ENCODE measurements at regions not wholly inside any gene's neighbourhood (a gene's known extent, or its start where the extent isn't known, plus 50 kb on each side); places are given as distances from the start of the nearest gene placed in this dataset.
"Not testable (repeated sequence)": the region's sequence is repeated elsewhere in the genome, so short reads cannot be mapped to it uniquely, and the experiment has no call there.

DNA sequence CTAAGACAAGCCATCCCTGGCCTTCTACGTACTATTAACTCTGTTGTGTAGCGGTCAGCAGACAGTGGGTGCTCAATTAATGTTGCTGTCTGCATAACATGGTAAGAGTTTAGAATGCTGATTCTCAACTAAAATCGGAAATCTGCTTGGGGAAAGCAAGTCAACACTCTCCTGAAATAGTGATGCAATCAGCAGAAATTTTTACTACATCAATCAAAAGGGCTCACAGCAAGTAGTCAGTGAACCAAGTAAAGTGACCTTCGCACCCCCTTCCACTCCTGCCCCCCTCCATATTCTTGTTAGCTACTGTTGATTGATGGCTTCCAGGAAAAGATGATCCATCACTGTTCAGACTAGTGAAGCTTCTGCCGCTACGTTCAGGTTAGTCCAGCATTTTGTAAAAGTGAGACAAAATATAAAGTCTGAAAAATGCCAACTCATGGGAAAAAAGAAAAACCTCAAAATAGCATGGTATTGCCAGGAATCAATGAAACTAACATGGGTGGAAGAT lies 247.9 kb downstream of the HNRNPD start:
- H3K27ac ChIP-seq (ENCODE audit: low read depth, low read length, severe bottlenecking), result no peak overlapping the region
- H3K4me1 ChIP-seq (ENCODE audit: control insufficient read depth, insufficient read depth, low read length, poor library complexity, severe bottlenecking), result no peaks in the 10 kb centered on the region
- WGBS, 2 experiments (ENCODE audit: insufficient coverage in 2 of 2), result 91 to 94% methylated on average over 2 to 5 of the region's 6 CpGs
- H3K4me3 ChIP-seq (ENCODE audit: extremely low read depth, insufficient read depth, low read length, poor library complexity, severe bottlenecking), result no peak overlapping the region
- no peaks in the 10 kb centered on the region for H3K36me3 ChIP-seq (ENCODE audit: control insufficient read depth, insufficient read depth, low read length)
- H3K9me3 ChIP-seq (ENCODE audit: control insufficient read depth, low read length), result no peaks in the 10 kb centered on the region

DNA sequence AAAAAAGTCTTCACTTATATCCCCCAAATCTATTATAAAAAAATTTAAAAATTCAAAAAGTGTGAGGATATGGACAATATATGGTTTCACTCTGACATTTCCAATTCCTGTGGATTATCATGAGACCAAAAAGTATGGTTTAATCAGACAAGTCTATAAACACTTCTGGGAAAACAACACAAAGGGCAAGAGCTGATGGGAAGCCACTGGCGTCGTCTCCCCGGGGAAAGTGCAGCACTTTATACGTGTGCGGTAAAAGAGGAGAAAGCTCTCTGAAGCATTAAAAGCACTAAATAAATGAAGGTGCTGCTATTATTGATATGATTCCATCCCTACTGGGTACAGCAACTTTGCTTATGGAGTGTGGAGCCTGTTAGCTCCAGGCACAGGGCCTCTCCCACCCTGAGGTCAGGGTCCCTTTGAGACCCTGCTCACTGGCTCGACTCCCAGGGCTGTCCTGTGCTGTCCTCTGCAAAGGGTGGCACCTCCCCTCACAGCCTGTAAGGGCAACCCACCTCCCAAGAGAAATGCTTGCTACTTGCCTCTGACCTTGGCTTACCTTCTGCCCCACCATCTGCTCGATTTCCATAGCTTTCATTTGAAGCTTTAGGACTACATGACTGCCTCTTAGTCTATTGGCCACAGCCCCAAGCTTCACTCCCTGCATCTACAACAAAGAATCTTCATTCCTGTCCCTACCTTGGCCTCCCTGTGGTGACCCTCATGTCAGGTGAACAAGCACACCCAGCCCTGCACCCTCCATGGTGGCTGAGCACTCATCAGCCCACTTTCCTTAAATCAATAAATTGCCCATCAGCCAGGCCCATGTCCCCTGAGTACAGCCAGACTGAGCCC lies 248.6 kb downstream of the HNRNPD start:
- no peaks in the 10 kb centered on the region for H3K9me3 ChIP-seq (ENCODE audit: control insufficient read depth, low read length)
- no peaks in the 10 kb centered on the region for H3K4me1 ChIP-seq (ENCODE audit: control insufficient read depth, insufficient read depth, low read length, poor library complexity, severe bottlenecking)
- 94 to 95% methylated on average over 6 to 7 of the region's 7 CpGs for WGBS, 2 experiments (ENCODE audit: insufficient coverage in 2 of 2)
- H3K4me3 ChIP-seq (ENCODE audit: extremely low read depth, insufficient read depth, low read length, poor library complexity, severe bottlenecking), result no peak overlapping the region
- no peak overlapping the region for H3K27ac ChIP-seq (ENCODE audit: low read depth, low read length, severe bottlenecking)
- H3K36me3 ChIP-seq (ENCODE audit: control insufficient read depth, insufficient read depth, low read length), result no peaks in the 10 kb centered on the region

DNA sequence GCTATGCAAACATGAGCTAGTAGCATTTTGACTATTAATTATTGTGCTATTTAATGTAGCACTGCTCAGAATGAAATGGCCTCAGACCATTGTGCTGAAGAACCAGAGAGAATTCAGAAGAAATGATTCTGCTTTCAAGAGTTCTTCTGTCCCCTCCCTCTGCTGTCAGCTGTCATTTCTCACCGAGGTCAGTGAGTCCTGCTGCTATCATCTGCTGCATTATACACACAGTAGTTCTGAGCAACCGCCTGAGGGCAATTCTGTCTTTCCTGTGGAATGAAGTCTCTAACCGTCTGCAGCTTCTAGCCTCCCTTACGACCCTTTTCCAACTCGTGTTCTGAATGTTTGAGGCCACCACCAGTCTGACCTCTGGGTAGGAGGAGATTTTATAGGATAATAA lies 249.4 kb downstream of the HNRNPD start:
- WGBS, 2 experiments (ENCODE audit: insufficient coverage in 2 of 2), result 83 to 94% methylated on average over 2 of the region's 5 CpGs

DNA sequence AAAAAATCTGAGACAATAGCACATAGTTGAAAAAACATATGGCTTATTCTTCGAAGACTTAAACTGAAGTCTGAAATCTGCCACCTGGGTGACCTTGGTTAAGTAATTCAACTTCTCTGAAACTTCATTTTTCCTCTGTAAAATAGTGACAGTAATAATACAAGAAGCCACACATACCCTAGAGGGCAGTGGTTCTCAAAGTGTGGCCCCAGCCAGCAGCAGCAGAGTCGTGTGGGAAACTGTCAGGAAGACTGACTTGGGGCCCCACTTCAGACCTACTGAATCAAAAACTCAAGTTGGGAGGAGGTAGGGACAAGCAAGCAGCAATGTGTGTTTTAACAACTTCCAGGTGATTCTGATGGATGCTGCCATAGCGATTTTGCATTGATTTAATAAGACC lies 249.9 kb downstream of the HNRNPD start:
- H3K9me3 ChIP-seq (ENCODE audit: control insufficient read depth, low read length), result no peaks in the 10 kb centered on the region
- H3K4me1 ChIP-seq (ENCODE audit: control insufficient read depth, insufficient read depth, low read length, poor library complexity, severe bottlenecking), result no peaks in the 10 kb centered on the region
- no peak overlapping the region for H3K4me3 ChIP-seq (ENCODE audit: extremely low read depth, insufficient read depth, low read length, poor library complexity, severe bottlenecking)
- no peaks in the 10 kb centered on the region for H3K36me3 ChIP-seq (ENCODE audit: control insufficient read depth, insufficient read depth, low read length)
- 14 to 40% methylated on average over 1 of the region's 3 CpGs for WGBS, 2 experiments (ENCODE audit: insufficient coverage in 2 of 2)
- H3K27ac ChIP-seq (ENCODE audit: low read depth, low read length, severe bottlenecking), result no peak overlapping the region

More for the DNA sequence above, 249.4 kb downstream of the HNRNPD start:
- Histone ChIP-seq H3K36me3 (ENCODE audit: control insufficient read depth, insufficient read depth, low read length) (no peaks in the 10 kb centered on the region), H3K27ac (ENCODE audit: low read depth, low read length, severe bottlenecking) (no peak overlapping the region), H3K9me3 (ENCODE audit: control insufficient read depth, low read length) (no peaks in the 10 kb centered on the region), H3K4me3 (ENCODE audit: extremely low read depth, insufficient read depth, low read length, poor library complexity, severe bottlenecking) (no peak overlapping the region), H3K4me1 (ENCODE audit: control insufficient read depth, insufficient read depth, low read length, poor library complexity, severe bottlenecking) (no peaks in the 10 kb centered on the region)

DNA sequence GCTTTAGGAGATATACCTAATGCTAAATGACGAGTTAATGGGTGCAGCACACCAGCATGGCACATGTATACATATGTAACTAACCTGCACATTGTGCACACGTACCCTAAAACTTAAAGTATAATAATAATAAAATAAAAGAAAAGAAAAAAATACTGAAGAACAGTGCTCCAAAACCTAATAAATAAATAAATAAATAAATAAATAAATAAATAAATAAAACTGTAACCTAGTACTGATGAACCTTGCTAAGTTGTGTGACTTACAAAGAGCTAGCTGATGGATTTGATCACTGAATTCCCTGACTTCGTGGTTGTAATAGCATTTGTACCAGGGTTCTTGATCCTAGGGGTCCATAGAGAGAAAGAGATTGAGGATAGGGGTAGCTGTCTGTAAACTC lies 258.6 kb downstream of the HNRNPD start:
- not testable (repeated sequence) for H3K4me1 ChIP-seq (ENCODE audit: control insufficient read depth, insufficient read depth, low read length, poor library complexity, severe bottlenecking); H3K36me3 ChIP-seq (ENCODE audit: control insufficient read depth, insufficient read depth, low read length)
- WGBS, 2 experiments (ENCODE audit: insufficient coverage in 2 of 2), result 80 to 90% methylated on average over 1 of the region's 3 CpGs

DNA sequence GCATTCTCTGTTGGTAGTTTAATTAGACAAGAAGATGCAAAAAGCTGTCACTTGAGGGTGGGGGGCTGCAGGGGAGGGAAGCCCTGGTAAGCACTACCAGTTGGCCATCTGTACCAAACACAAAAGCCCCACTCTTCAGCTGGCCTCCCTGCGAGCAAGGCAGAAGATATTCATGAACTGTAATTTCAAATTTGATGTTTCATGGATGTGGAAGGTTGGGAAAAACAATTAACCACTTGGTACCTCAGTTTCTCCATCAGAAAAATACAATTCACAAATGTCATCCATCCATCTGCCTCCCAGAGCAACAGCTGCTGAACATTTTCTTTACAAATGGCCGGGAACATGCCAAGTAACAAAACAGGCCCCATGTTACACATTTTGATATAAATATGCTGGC lies 265.3 kb downstream of the HNRNPD start:
- Histone ChIP-seq H3K27ac (ENCODE audit: low read depth, low read length, severe bottlenecking) (no peak overlapping the region), H3K9me3 (ENCODE audit: control insufficient read depth, low read length) (no peaks in the 10 kb centered on the region), H3K4me3 (ENCODE audit: extremely low read depth, insufficient read depth, low read length, poor library complexity, severe bottlenecking) (no peak overlapping the region), H3K4me1 (ENCODE audit: control insufficient read depth, insufficient read depth, low read length, poor library complexity, severe bottlenecking) (no peaks in the 10 kb centered on the region), H3K36me3 (ENCODE audit: control insufficient read depth, insufficient read depth, low read length) (no peaks in the 10 kb centered on the region)
- no CpG with 5 or more reads among the region's 2 CpGs for WGBS, 2 experiments (ENCODE audit: insufficient coverage in 2 of 2)

More for the DNA sequence above, 258.6 kb downstream of the HNRNPD start:
- not testable (repeated sequence) for H3K4me3 ChIP-seq (ENCODE audit: extremely low read depth, insufficient read depth, low read length, poor library complexity, severe bottlenecking); H3K27ac ChIP-seq (ENCODE audit: low read depth, low read length, severe bottlenecking); H3K9me3 ChIP-seq (ENCODE audit: control insufficient read depth, low read length)

DNA sequence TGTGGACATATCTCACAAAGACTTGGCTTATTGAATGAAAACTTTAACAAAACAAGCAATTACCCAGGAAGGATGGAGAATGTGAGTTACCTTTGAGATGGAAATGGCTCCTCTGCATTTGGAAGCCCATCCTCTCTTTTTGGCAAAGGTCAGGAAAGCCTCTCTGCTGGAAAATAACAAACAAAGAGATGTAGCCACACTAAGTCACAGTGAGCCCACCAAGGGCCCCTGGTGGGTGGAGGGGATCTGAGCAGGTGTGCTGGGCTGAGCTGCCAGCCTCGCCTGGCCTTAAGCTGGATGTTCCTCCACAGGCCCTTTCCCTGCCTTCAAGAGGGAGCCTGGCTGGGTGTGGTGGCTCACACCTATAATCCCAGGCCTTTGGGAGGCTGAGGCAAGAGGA lies 269.2 kb downstream of the HNRNPD start:
- Histone ChIP-seq H3K27ac (ENCODE audit: low read depth, low read length, severe bottlenecking) (no peak overlapping the region), H3K9me3 (ENCODE audit: control insufficient read depth, low read length) (no peaks in the 10 kb centered on the region), H3K36me3 (ENCODE audit: control insufficient read depth, insufficient read depth, low read length) (no peaks in the 10 kb centered on the region), H3K4me3 (ENCODE audit: extremely low read depth, insufficient read depth, low read length, poor library complexity, severe bottlenecking) (no peak overlapping the region), H3K4me1 (ENCODE audit: control insufficient read depth, insufficient read depth, low read length, poor library complexity, severe bottlenecking) (no peaks in the 10 kb centered on the region)
- WGBS, 2 experiments (ENCODE audit: insufficient coverage in 2 of 2), result 80% methylated on average over 1 of the region's 1 CpG; no CpG with 5 or more reads in 1 of the 2 experiments

DNA sequence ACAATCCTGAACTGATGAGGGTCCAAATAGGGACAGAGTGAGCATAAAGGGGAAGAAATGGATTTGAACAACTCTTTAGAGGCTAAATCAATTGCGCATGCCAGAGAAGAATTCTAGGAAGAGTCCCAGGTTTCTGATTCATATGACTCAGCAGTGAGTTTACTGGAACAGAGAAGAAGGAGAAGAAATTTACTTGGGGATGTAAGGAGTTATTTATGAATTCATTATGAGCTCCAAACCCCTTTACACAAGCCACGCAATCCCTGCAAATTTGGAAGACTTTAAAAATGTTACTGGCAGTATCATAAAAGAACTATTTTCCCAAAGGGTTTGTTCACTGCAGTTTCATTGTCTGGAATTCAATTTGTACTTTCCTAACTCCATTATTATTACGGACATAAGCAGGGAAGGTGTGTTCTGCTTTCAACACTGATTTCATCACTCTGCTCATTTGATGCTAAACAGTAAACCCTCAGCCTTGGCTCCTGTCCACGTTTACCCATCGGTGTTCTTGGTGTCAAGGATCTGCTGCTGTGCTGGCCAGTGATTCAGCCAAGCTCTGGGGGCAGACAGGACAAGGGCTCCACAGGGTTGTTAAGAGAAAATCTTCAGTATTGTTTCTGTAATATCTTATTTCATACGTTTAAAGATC lies 273.7 kb downstream of the HNRNPD start:
- Histone ChIP-seq H3K36me3 (ENCODE audit: control insufficient read depth, insufficient read depth, low read length) (no peaks in the 10 kb centered on the region), H3K9me3 (ENCODE audit: control insufficient read depth, low read length) (no peaks in the 10 kb centered on the region), H3K27ac (ENCODE audit: low read depth, low read length, severe bottlenecking) (no peak overlapping the region), H3K4me3 (ENCODE audit: extremely low read depth, insufficient read depth, low read length, poor library complexity, severe bottlenecking) (no peak overlapping the region), H3K4me1 (ENCODE audit: control insufficient read depth, insufficient read depth, low read length, poor library complexity, severe bottlenecking) (peaks cover 5% of the 10 kb centered on the region)
- WGBS, 2 experiments (ENCODE audit: insufficient coverage in 2 of 2), result 91 to 92% methylated on average over 1 to 4 of the region's 6 CpGs

DNA sequence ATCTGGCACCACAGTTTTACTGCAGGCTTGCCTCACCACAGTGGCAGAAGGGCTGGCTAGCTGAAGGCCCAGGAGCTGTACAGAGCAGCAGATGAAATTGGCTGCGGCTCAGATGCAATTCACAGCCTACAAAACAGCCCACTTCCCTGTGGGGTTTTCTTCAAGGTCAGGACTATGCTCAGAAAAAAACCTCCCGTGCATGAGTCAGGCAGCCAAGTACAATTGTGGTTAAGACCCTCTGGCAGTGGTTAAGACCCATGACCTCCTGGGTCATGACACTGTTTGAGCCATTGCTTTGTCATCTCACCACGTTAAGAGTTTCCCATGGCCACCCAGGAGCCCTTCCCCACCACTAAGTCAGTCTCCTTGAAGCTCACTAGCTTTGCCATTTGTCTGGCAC lies 276.3 kb downstream of the HNRNPD start:
- H3K36me3 ChIP-seq (ENCODE audit: control insufficient read depth, insufficient read depth, low read length), result no peaks in the 10 kb centered on the region
- peaks cover 5% of the 10 kb centered on the region for H3K4me1 ChIP-seq (ENCODE audit: control insufficient read depth, insufficient read depth, low read length, poor library complexity, severe bottlenecking)
- H3K9me3 ChIP-seq (ENCODE audit: control insufficient read depth, low read length), result no peaks in the 10 kb centered on the region
- H3K4me3 ChIP-seq (ENCODE audit: extremely low read depth, insufficient read depth, low read length, poor library complexity, severe bottlenecking), result no peak overlapping the region
- 61 to 82% methylated on average over 3 of the region's 3 CpGs for WGBS, 2 experiments (ENCODE audit: insufficient coverage in 2 of 2)
- H3K27ac ChIP-seq (ENCODE audit: low read depth, low read length, severe bottlenecking), result no peak overlapping the region

DNA sequence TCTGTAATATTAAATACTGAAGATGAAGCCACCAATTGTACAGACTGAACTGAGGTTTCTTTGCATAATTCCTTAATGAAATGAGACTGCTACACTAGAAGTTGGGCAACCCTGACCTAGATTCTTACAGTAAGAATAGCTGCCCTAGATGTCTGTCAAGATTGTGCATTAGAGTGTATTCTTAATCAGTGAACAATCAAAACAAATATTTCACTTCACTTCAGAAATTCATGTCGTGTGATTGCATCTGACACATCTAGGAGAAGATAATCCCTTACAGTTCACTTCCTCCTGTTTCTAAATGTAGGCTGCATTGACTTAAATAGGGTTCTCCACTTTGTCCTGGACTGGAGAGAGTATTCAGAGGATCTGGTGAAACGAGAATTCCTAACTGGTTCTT lies 283.1 kb downstream of the HNRNPD start:
- H3K4me1 ChIP-seq (ENCODE audit: control insufficient read depth, insufficient read depth, low read length, poor library complexity, severe bottlenecking), result no peaks in the 10 kb centered on the region
- no peaks in the 10 kb centered on the region for H3K9me3 ChIP-seq (ENCODE audit: control insufficient read depth, low read length)
- H3K36me3 ChIP-seq (ENCODE audit: control insufficient read depth, insufficient read depth, low read length), result no peaks in the 10 kb centered on the region
- WGBS, 2 experiments (ENCODE audit: insufficient coverage in 2 of 2), result no CpG with 5 or more reads among the region's 2 CpGs
- no peak overlapping the region for H3K4me3 ChIP-seq (ENCODE audit: extremely low read depth, insufficient read depth, low read length, poor library complexity, severe bottlenecking)
- H3K27ac ChIP-seq (ENCODE audit: low read depth, low read length, severe bottlenecking), result no peak overlapping the region

DNA sequence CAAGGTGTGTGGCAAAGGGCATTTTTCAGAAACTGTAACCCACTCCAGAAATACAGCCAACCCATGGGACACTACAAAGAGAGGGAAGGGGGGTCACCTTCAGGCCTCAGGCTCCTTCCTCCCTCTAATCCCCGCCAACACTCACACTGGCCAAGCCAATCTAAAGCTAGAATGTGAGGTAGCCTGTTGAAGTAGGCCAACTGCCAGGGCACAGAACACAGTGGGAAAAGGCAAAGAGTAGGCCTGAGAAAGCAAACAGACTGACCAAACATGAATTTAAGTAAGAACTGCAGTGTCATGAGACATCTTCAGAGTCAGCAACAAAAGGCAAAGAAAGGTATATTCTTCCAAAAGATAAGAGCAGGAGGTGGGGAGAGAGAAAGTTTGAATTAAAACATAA lies 289.0 kb downstream of the HNRNPD start:
- no peak overlapping the region for H3K27ac ChIP-seq (ENCODE audit: low read depth, low read length, severe bottlenecking)
- WGBS, 2 experiments (ENCODE audit: insufficient coverage in 2 of 2), result no CpG with 5 or more reads among the region's 1 CpG

More for the DNA sequence above, 289.0 kb downstream of the HNRNPD start:
- H3K9me3 ChIP-seq (ENCODE audit: control insufficient read depth, low read length), result no peaks in the 10 kb centered on the region
- no peaks in the 10 kb centered on the region for H3K36me3 ChIP-seq (ENCODE audit: control insufficient read depth, insufficient read depth, low read length)
- no peak overlapping the region for H3K4me3 ChIP-seq (ENCODE audit: extremely low read depth, insufficient read depth, low read length, poor library complexity, severe bottlenecking)
- H3K4me1 ChIP-seq (ENCODE audit: control insufficient read depth, insufficient read depth, low read length, poor library complexity, severe bottlenecking), result no peaks in the 10 kb centered on the region
